DND-41 (cell line): ENCODE measurements at regions not wholly inside any gene's neighbourhood (a gene's known extent, or its start where the extent isn't known, plus 50 kb on each side); places are given as distances from the start of the nearest gene placed in this dataset.

ENCODE experiments used
- EZH2 ChIP-seq: IDR thresholded peaks from 3 replicates; pipeline ENCODE4 v1.6.1; 2012; ENCODE audit warnings: borderline replicate concordance, low read depth, mild to moderate bottlenecking, moderate library complexity, low read length, inconsistent platforms; ENCODE audit not compliant: severe bottlenecking
- TF ChIP-seq, protein P1 (sequence below): IDR thresholded peaks from 2 replicates; pipeline ENCODE4 v1.5.1; 2012; ENCODE audit warnings: borderline replicate concordance, low read length, moderate library complexity, mild to moderate bottlenecking; ENCODE audit not compliant: poor library complexity, severe bottlenecking; ENCODE audit errors: extremely low read depth

DNA sequence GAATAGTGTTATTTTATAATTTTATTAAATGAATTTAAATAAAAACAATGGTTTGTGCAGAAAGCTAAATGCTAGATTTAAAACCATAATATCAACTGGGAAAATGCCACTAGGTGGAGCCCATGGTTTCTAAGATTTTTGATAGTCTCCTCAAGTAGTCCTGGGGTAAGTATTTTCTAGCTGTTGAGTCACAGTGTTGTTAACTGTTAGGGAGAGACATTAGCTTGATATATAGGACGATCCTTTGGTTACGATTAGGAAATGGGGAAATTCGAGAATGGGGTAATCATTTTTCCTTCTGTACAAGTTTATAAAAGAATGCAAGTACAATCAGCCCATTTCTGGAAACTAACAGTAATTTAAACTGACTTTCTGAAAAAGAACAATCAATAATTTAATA lies 378.4 kb downstream of the ANKRD50 start:
- TF ChIP-seq, protein P1, sequence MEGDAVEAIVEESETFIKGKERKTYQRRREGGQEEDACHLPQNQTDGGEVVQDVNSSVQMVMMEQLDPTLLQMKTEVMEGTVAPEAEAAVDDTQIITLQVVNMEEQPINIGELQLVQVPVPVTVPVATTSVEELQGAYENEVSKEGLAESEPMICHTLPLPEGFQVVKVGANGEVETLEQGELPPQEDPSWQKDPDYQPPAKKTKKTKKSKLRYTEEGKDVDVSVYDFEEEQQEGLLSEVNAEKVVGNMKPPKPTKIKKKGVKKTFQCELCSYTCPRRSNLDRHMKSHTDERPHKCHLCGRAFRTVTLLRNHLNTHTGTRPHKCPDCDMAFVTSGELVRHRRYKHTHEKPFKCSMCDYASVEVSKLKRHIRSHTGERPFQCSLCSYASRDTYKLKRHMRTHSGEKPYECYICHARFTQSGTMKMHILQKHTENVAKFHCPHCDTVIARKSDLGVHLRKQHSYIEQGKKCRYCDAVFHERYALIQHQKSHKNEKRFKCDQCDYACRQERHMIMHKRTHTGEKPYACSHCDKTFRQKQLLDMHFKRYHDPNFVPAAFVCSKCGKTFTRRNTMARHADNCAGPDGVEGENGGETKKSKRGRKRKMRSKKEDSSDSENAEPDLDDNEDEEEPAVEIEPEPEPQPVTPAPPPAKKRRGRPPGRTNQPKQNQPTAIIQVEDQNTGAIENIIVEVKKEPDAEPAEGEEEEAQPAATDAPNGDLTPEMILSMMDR: peak; percentile 51
- TF ChIP-seq EZH2: no peak
